Transverse colon (tissue), 4 donors: ENCODE measurements at regions not wholly inside any gene's neighbourhood (a gene's known extent, or its start where the extent isn't known, plus 50 kb on each side); places are given as distances from the start of the nearest gene placed in this dataset.

Experiments
- CTCF ChIP-seq, 5 experiments: fragments of 200-600 bp in 3 of 5; fragments of 450-650 bp in 2 of 5; sonication (generic) in 3 of 5; IDR thresholded peaks; 1 replicate in 2 of 5; 2 replicates in 3 of 5; pipeline ENCODE4 v1.5.1; 2016 to 2017; ENCODE audit warnings: antibody characterized with exemption in 5 of 5, inconsistent platforms in 3 of 5, mild to moderate bottlenecking in 2 of 5, moderate library complexity in 1 of 5
- POLR2A ChIP-seq: fragments of 450-650 bp; IDR thresholded peaks from one replicate; pipeline ENCODE4 v1.6.1; 2016; ENCODE audit warnings: antibody characterized with exemption, mild to moderate bottlenecking, moderate library complexity
- POLR2AphosphoS5 ChIP-seq, 3 donors: sonication (generic); formaldehyde crosslinking; IDR thresholded peaks; one replicate each; pipeline ENCODE4 v1.6.1; 2016; ENCODE audit warnings: antibody characterized with exemption in 3 of 3

GRCh38 chr4:108398836-108399235 is 221.5 kb upstream of the RPL34 start:
- no peak for TF ChIP-seq POLR2AphosphoS5 (IDR thresholded peaks at IDR 0.05)
- no peak for TF ChIP-seq CTCF (IDR thresholded peaks at IDR 0.05)
- no peak for TF ChIP-seq POLR2A
